ENCODE measurements at regions not wholly inside any gene's neighbourhood (a gene's known extent, or its start where the extent isn't known, plus 50 kb on each side); places are given as distances from the start of the nearest gene placed in this dataset.

DNA sequence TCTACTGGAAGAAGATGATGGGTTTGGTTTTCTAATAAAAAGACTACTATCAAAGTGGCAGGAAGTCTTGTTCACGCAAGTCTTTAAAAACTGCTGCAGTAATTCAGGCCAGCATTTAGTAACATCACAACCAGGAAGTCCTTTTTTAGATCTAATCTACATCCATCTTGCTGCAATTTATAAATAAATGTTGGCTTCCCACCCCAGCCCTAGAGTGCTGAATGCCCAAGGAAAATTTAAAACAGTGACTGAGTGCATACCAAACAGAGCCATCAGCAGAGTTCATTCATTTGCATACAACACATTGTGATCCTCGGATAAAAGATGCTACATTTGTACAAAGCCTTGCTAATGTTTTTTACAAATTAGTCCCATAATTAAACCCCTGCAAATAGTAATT is 72.1 kb downstream of the PHLDA1 start:
- TF ChIP-seq TAF1 (IDR thresholded peaks at IDR 0.05; ENCODE audit: borderline replicate concordance, insufficient read depth, low read length) = no peak
- no peak for TF ChIP-seq POLR2AphosphoS5 (IDR thresholded peaks at IDR 0.05; ENCODE audit: low read depth, low read length)
- TF ChIP-seq, protein P1, sequence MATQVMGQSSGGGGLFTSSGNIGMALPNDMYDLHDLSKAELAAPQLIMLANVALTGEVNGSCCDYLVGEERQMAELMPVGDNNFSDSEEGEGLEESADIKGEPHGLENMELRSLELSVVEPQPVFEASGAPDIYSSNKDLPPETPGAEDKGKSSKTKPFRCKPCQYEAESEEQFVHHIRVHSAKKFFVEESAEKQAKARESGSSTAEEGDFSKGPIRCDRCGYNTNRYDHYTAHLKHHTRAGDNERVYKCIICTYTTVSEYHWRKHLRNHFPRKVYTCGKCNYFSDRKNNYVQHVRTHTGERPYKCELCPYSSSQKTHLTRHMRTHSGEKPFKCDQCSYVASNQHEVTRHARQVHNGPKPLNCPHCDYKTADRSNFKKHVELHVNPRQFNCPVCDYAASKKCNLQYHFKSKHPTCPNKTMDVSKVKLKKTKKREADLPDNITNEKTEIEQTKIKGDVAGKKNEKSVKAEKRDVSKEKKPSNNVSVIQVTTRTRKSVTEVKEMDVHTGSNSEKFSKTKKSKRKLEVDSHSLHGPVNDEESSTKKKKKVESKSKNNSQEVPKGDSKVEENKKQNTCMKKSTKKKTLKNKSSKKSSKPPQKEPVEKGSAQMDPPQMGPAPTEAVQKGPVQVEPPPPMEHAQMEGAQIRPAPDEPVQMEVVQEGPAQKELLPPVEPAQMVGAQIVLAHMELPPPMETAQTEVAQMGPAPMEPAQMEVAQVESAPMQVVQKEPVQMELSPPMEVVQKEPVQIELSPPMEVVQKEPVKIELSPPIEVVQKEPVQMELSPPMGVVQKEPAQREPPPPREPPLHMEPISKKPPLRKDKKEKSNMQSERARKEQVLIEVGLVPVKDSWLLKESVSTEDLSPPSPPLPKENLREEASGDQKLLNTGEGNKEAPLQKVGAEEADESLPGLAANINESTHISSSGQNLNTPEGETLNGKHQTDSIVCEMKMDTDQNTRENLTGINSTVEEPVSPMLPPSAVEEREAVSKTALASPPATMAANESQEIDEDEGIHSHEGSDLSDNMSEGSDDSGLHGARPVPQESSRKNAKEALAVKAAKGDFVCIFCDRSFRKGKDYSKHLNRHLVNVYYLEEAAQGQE (IDR thresholded peaks at IDR 0.05; ENCODE audit: insufficient read depth in 1 of 2, low read depth in 2 of 2, low read length in 2 of 2) = no peak
- no peak for TF ChIP-seq FOXP2 (optimal IDR thresholded peaks at IDR 0.05; ENCODE audit: borderline replicate concordance, extremely low read depth, extremely low read length, insufficient read depth)
- TF ChIP-seq SIN3A (IDR thresholded peaks at IDR 0.05; ENCODE audit: borderline replicate concordance, insufficient read depth, low read length) = no peak

DNA sequence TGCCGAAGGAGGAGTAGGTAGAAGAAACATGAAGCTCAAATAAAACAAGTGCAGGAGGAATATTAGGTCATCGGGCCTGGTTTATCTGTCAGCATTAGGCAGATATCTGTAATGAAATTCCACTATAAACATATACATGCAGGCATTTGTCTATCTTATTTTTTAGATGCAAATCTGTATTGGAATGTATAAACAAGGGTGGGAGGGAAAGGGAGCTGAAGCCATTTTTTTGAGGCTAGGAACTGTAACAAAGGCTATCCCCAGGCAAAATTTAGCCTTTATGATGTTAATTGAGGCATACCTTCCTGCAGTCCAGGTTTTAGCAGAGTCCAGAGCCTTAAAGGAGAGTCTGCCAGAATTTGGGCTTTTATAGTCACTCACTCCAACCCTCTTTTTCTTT is 72.5 kb downstream of the PHLDA1 start:
- TF ChIP-seq TAF1 (IDR thresholded peaks at IDR 0.05; ENCODE audit: borderline replicate concordance, insufficient read depth, low read length) (no peak), POLR2AphosphoS5 (IDR thresholded peaks at IDR 0.05; ENCODE audit: low read depth, low read length) (no peak)

DNA sequence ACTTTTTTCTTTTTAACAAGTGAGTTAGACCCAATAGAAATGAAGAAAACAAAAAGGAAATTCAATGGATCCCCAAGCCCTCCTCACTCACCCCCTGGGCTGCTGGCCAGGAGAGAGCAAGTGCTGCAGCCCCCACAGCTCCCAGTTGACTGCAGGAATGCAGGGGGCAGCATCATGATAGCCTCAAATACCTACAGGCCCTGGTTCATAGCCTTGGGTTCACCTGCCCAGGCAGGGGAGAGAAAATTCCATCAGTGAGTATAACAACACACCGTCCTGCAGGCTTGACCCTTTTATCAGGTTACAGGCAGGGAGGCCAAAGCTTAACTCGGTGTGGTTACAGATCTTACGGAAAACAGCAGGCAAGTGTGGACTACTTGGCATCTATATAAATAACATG is 76.3 kb downstream of the PHLDA1 start:
- TF ChIP-seq TAF1 (IDR thresholded peaks at IDR 0.05; ENCODE audit: borderline replicate concordance, insufficient read depth, low read length) = no peak
- TF ChIP-seq, protein P1 (IDR thresholded peaks at IDR 0.05; ENCODE audit: insufficient read depth in 1 of 2, low read depth in 2 of 2, low read length in 2 of 2) = no peak
- TF ChIP-seq FOXP2 (optimal IDR thresholded peaks at IDR 0.05; ENCODE audit: borderline replicate concordance, extremely low read depth, extremely low read length, insufficient read depth) = no peak
- TF ChIP-seq SIN3A (IDR thresholded peaks at IDR 0.05; ENCODE audit: borderline replicate concordance, insufficient read depth, low read length) = no peak
- TF ChIP-seq POLR2AphosphoS5 (IDR thresholded peaks at IDR 0.05; ENCODE audit: low read depth, low read length) = no peak

DNA sequence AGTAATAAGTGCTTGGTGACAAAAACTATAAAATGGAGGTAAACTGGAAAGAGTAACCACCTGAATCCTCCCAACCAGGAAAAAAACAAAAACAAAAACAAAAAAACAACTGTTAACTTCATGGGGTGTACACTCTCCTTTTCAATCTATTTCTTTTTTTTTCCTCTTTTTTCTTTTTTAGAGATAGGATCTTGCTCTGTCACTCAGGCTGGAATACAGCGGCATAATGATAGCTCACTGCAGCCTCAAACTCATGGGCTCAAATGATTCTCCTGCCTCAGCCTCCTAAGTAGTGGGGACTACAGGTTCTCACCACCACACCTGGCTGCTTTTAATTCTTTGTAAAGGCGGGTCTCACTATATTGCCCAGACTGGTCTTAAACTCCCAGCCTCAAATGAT is 76.8 kb downstream of the PHLDA1 start:
- TF ChIP-seq POLR2AphosphoS5 (IDR thresholded peaks at IDR 0.05; ENCODE audit: low read depth, low read length) = no peak
- no peak for TF ChIP-seq TAF1 (IDR thresholded peaks at IDR 0.05; ENCODE audit: borderline replicate concordance, insufficient read depth, low read length)
- TF ChIP-seq SIN3A (IDR thresholded peaks at IDR 0.05; ENCODE audit: borderline replicate concordance, insufficient read depth, low read length) = no peak
- TF ChIP-seq, protein P1 (IDR thresholded peaks at IDR 0.05; ENCODE audit: insufficient read depth in 1 of 2, low read depth in 2 of 2, low read length in 2 of 2) = no peak
- no peak for TF ChIP-seq FOXP2 (optimal IDR thresholded peaks at IDR 0.05; ENCODE audit: borderline replicate concordance, extremely low read depth, extremely low read length, insufficient read depth)

DNA sequence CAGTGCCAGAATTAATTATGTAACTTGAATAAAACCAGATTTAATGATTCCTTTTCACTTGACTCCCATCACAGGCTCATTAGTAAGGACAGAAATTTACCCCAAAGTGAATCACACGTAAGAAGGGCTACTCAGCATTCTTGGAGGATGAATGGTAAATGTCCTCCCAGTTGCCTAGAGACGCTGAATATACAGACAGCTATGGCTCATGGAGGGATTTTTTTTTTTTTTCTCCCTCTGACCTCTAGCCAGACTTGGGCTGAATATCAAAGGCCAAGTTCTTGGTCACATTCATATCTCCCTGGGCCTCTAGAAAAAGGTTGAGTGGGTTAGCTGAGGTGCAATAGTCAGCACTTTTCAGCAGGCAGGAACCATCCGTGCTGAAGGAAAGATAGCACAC is 77.5 kb downstream of the PHLDA1 start:
- TF ChIP-seq TAF1 (IDR thresholded peaks at IDR 0.05; ENCODE audit: borderline replicate concordance, insufficient read depth, low read length) = no peak

DNA sequence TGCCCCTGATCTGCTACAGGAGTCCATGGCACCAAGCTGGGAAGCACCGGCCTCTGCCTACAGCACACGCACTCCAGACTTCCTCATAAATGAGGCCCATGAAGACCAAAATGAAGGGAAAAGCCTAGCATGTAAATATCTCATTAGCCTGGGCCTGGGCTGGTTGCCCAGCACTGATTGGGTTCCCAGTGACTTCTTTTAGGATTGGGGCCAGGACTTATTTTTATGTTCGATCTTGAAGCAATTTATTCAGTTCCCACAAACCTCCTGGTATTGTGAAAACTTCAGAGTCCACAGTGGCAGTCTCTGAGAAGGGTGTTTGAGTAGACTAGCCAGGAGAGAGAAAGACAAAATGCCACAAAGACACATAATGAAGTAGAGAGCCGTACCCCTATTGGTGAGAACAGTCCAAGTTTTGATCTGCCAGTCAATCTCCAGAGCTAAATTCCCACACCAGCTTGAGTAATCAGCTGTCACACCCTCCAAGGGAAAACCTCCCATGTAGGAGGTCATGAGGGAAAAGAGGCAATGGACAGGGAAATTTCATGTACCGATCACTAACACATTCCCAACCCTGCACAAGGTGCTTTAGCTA is 78.2 kb downstream of the PHLDA1 start:
- TF ChIP-seq SIN3A (IDR thresholded peaks at IDR 0.05; ENCODE audit: borderline replicate concordance, insufficient read depth, low read length) = no peak
- TF ChIP-seq, protein P1 (IDR thresholded peaks at IDR 0.05; ENCODE audit: insufficient read depth in 1 of 2, low read depth in 2 of 2, low read length in 2 of 2) = no peak
- no peak for TF ChIP-seq TAF1 (IDR thresholded peaks at IDR 0.05; ENCODE audit: borderline replicate concordance, insufficient read depth, low read length)
- TF ChIP-seq POLR2AphosphoS5 (IDR thresholded peaks at IDR 0.05; ENCODE audit: low read depth, low read length) = no peak
- no peak for TF ChIP-seq FOXP2 (optimal IDR thresholded peaks at IDR 0.05; ENCODE audit: borderline replicate concordance, extremely low read depth, extremely low read length, insufficient read depth)

Measured in PFSK-1 (cell line).